ENCODE measurements at regions not wholly inside any gene's neighbourhood (a gene's known extent, or its start where the extent isn't known, plus 50 kb on each side); places are given as distances from the start of the nearest gene placed in this dataset.

GRCh38 chr20:21022925-21023324, 83.2 kb downstream of the LINC00237 start (continued):
- TF ChIP-seq HMBOX1 (IDR thresholded peaks at IDR 0.05): peak; percentile 52
- TF ChIP-seq GTF2A2 (tag; IDR thresholded peaks at IDR 0.05): no peak
- no peak for TF ChIP-seq BACH1 (tag; IDR thresholded peaks at IDR 0.05)
- no peak for TF ChIP-seq ZNF431 (CRISPR knock-in tag; IDR thresholded peaks at IDR 0.05)
- TF ChIP-seq ARID1B (IDR thresholded peaks at IDR 0.05): peak; percentile 80
- TF ChIP-seq, protein P1, sequence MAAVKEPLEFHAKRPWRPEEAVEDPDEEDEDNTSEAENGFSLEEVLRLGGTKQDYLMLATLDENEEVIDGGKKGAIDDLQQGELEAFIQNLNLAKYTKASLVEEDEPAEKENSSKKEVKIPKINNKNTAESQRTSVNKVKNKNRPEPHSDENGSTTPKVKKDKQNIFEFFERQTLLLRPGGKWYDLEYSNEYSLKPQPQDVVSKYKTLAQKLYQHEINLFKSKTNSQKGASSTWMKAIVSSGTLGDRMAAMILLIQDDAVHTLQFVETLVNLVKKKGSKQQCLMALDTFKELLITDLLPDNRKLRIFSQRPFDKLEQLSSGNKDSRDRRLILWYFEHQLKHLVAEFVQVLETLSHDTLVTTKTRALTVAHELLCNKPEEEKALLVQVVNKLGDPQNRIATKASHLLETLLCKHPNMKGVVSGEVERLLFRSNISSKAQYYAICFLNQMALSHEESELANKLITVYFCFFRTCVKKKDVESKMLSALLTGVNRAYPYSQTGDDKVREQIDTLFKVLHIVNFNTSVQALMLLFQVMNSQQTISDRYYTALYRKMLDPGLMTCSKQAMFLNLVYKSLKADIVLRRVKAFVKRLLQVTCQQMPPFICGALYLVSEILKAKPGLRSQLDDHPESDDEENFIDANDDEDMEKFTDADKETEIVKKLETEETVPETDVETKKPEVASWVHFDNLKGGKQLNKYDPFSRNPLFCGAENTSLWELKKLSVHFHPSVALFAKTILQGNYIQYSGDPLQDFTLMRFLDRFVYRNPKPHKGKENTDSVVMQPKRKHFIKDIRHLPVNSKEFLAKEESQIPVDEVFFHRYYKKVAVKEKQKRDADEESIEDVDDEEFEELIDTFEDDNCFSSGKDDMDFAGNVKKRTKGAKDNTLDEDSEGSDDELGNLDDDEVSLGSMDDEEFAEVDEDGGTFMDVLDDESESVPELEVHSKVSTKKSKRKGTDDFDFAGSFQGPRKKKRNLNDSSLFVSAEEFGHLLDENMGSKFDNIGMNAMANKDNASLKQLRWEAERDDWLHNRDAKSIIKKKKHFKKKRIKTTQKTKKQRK (IDR thresholded peaks at IDR 0.05; ENCODE audit: borderline replicate concordance, low read depth, low read length): no peak
- TF ChIP-seq, protein P2, sequence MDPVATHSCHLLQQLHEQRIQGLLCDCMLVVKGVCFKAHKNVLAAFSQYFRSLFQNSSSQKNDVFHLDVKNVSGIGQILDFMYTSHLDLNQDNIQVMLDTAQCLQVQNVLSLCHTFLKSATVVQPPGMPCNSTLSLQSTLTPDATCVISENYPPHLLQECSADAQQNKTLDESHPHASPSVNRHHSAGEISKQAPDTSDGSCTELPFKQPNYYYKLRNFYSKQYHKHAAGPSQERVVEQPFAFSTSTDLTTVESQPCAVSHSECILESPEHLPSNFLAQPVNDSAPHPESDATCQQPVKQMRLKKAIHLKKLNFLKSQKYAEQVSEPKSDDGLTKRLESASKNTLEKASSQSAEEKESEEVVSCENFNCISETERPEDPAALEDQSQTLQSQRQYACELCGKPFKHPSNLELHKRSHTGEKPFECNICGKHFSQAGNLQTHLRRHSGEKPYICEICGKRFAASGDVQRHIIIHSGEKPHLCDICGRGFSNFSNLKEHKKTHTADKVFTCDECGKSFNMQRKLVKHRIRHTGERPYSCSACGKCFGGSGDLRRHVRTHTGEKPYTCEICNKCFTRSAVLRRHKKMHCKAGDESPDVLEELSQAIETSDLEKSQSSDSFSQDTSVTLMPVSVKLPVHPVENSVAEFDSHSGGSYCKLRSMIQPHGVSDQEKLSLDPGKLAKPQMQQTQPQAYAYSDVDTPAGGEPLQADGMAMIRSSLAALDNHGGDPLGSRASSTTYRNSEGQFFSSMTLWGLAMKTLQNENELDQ (CRISPR knock-in tag; IDR thresholded peaks at IDR 0.05; ENCODE audit: borderline replicate concordance): no peak
- TF ChIP-seq EP300 (IDR thresholded peaks at IDR 0.05; ENCODE audit: low read length): peak; percentile 41; the same call in 1 of the 2 replicates
- TF ChIP-seq ZNF77 (CRISPR knock-in tag; IDR thresholded peaks at IDR 0.05): no peak
- no peak for TF ChIP-seq NUFIP1 (IDR thresholded peaks at IDR 0.05; ENCODE audit: partially characterized antibody)
- TF ChIP-seq, protein P3, sequence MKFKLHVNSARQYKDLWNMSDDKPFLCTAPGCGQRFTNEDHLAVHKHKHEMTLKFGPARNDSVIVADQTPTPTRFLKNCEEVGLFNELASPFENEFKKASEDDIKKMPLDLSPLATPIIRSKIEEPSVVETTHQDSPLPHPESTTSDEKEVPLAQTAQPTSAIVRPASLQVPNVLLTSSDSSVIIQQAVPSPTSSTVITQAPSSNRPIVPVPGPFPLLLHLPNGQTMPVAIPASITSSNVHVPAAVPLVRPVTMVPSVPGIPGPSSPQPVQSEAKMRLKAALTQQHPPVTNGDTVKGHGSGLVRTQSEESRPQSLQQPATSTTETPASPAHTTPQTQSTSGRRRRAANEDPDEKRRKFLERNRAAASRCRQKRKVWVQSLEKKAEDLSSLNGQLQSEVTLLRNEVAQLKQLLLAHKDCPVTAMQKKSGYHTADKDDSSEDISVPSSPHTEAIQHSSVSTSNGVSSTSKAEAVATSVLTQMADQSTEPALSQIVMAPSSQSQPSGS (CRISPR knock-in tag; IDR thresholded peaks at IDR 0.05): no peak
- TF ChIP-seq CHD2 (IDR thresholded peaks at IDR 0.05; ENCODE audit: low read depth, low read length): no peak
- TF ChIP-seq TRIM24 (IDR thresholded peaks at IDR 0.05): peak; percentile 31 to 62; a peak in 3 of 4 replicates
- no peak for TF ChIP-seq TSHZ1 (CRISPR knock-in tag; IDR thresholded peaks at IDR 0.05)
- no peak for TF ChIP-seq PHB2 (IDR thresholded peaks at IDR 0.05; ENCODE audit: low read depth)
- peak; percentile 73 for TF ChIP-seq CBFA2T2 (conservative IDR thresholded peaks at IDR 0.05)
- no peak for TF ChIP-seq HIVEP1 (CRISPR knock-in tag; IDR thresholded peaks at IDR 0.05)
- no peak for TF ChIP-seq ILK (tag; IDR thresholded peaks at IDR 0.05; ENCODE audit: borderline replicate concordance, low read depth)
- TF ChIP-seq MCM3 (IDR thresholded peaks at IDR 0.05): no peak
- no peak for TF ChIP-seq ILF3 (IDR thresholded peaks at IDR 0.05; ENCODE audit: borderline replicate concordance)

All from K562 (cell line).